ACHN (cell line): ENCODE measurements at regions not wholly inside any gene's neighbourhood (a gene's known extent, or its start where the extent isn't known, plus 50 kb on each side); places are given as distances from the start of the nearest gene placed in this dataset.

Experiments used
- DNase-seq: peaks from one replicate; pipeline ENCODE4 v3.0.0-alpha.2; 2015
- in situ Hi-C: cut with HindIII; loops from 2 replicates; pipeline ENCODE4 v1.10.0; 2017; ENCODE audit warnings: low sequenced_read_pairs, low pct_ligation_motif_present, low pct_unique_long_range_greater_than_20kb

GRCh38 chrX:39972340-39972739 is 125.4 kb downstream of the BCOR start:
- DNase-seq, result no peak
- in situ Hi-C loops, result no loop called here

DNA sequence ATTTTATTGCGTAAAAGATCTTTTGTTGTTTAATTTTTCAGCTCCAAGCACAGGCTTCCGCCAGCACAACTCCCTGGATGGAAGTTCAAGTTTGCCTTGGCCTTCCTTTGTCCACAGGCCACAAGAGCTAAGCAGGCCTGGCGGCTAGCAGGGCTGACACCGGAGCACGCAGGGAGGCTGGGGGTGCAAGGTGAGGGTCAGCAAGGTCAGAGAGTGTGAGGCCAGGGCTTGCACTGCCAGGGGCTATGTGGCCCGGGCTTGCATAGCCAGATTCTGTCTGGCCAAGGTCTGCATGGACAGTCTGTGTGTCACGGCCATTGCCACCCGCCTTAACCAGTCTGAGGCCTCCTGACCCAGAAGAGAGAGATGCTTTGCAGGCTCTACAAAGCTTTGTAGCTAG is 123.9 kb downstream of the BCOR start:
- in situ Hi-C loops, result no loop called here
- DNase-seq, result no peak

DNA sequence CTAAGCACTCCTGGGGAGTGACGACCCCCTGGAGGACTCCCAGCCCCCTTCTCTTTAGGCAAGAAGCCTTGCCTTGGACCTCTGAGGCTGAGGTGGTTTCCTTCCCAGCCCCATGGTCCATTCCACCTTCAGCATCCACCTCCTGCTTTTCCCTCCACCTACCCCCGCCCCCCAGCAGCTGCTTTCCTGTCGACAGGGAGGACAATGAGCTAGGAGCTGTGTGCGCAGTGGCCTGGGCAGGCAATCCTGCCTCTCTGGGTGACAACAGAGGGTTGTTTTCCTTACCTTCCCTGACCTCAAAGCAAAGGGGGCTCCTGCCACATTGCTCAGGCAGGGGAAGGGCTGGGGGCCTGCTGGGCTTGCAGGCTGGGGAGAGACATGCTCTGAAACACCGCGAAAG is 123.5 kb downstream of the BCOR start:
- in situ Hi-C loops, result no loop called here
- no peak for DNase-seq

GRCh38 chrX:39975101-39975925 is 122.4 kb downstream of the BCOR start:
- in situ Hi-C loops, result no loop called here
- DNase-seq, result no peak

DNA sequence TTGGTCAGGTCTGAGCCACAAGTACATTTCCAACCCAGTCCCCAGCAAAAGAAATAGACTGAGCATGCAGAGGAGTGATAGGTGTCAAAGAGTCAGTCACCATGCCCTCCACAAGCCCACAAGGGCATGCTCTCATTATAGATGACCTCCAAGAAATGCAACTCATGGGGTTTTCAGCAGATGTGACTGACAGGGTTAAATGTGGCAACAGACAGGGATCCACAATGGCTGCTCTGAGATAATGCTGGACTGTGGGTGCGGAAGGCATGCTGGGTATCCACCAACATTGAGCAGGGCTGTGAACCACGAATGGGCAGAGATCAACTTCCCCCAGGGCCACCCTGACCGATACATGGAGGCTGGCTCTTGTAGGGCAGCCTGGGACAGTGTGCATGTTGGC is 115.8 kb downstream of the BCOR start:
- in situ Hi-C loops, result no loop called here
- no peak for DNase-seq

- DNase-seq, result no peak
- in situ Hi-C loops, result no loop called here
These were observed 114.8 kb downstream of the BCOR start for GRCh38 chrX:39982948-39983347.

GRCh38 chrX:39983715-39984114 is 114.0 kb downstream of the BCOR start:
- no peak for DNase-seq
- in situ Hi-C loops, result no loop called here

GRCh38 chrX:39984191-39984956 is 113.4 kb downstream of the BCOR start:
- no peak for DNase-seq
- in situ Hi-C loops, result no loop called here

DNA sequence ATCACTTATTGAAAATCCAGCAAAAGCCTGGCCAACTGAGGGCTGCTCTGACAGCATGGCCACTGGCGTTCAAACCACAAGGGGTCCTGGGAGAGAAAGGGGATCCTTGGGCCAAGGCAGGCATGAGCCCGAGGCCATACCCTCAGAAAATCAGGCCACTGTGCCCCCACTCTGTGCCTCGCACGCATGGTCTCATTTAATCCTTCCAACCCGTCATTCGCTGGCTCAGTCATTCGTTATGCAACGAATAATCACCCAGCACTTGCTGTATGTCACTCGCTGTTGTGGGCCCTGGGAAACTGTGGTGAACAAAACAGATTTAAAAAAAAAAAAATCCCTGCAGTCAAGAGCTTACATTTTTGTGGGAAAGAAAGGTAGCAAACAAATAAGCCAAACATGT is 112.7 kb downstream of the BCOR start:
- in situ Hi-C loops, result no loop called here
- DNase-seq, result no peak

- DNase-seq, result no peak
- in situ Hi-C loops, result no loop called here
These were observed 112.2 kb downstream of the BCOR start for GRCh38 chrX:39985551-39985950.

GRCh38 chrX:39988496-39988895 is 109.3 kb downstream of the BCOR start:
- DNase-seq, result no peak
- in situ Hi-C loops, result no loop called here

DNA sequence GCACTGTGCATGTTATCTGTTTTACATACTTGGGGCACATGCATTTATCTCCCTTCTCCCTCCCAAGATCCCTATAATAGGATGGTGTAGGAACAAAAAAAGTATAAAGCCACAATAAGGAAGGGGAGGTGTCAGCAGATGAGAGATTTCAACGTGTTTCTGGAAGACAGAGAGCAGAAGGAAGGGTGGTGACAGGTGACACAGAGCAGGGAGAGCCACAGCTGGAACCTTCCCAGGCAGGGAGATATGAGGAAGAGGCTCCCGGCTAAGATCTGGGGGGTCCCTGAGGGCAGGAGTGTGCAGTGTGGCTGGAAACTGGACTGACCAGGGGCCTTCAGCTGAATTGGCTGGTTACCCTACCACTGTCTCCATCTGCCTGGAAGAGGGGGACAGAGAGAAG is 107.4 kb downstream of the BCOR start:
- no peak for DNase-seq
- in situ Hi-C loops, result no loop called here

- DNase-seq, result no peak
- in situ Hi-C loops, result no loop called here
These were observed 105.5 kb downstream of the BCOR start for GRCh38 chrX:39992300-39992699.

DNA sequence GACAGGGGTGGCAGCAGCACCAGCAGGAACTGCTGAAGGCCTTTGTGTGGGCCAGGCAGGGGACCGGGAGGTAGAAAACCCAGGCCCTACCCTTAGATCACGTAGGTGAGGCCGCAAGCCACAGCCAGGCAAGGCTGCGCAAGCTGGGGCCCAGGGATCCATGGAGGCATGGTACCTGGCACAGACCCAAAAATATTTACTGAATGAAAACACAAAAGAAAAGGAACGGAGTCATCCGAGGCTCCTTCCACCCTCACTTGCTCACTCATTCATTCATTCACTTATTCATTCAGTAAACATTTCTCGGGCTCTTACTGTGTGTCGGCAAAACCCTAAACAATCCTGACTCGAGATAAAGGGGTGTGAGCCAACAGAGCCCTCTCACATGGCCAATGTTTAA is 102.3 kb downstream of the BCOR start:
- no peak for DNase-seq
- in situ Hi-C loops, result no loop called here

GRCh38 chrX:39996536-39996935 is 101.2 kb downstream of the BCOR start:
- no peak for DNase-seq
- in situ Hi-C loops, result no loop called here

DNA sequence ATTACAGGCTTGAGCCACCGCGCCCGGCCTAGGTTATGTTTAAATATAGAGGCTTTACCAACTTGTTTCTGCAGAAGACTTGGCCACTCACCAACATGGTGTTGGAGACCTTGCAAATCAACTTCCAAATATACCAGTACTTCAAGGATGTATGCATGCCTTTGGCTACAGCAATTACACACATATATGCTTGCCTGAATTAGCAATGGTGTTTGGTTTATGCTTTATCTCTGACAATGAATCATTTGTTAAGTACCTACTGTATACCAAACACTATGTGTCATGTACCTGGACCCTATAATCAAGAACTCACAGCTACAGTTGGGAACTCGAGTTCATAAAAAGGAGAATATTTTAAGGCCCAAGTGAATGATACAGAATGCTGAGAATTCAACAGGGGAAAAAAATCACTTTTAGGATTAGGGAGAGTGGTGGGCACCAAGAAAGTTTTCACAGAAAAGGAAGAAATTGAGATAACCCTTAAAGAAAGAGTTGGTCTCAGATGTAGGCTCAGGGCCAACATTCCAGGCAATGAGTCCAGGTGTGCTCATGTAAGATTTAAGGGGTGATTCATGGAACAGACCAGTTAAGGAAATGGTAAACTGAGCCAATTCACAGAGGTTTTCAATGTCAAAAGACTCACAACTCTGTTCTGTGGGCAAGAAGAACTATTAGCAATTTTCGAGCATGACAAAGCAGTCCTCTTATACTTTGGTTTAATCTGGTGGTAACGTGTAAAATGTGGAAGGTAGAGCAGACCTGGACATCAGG is 98.9 kb downstream of the BCOR start:
- DNase-seq, result no peak
- in situ Hi-C loops, result no loop called here
